SK-N-MC (cell line): ENCODE measurements at regions not wholly inside any gene's neighbourhood (a gene's known extent, or its start where the extent isn't known, plus 50 kb on each side); places are given as distances from the start of the nearest gene placed in this dataset.

Experiments used
- EZH2 ChIP-seq: fragments of 200-600 bp; sonication (generic); IDR thresholded peaks from one replicate; pipeline ENCODE4 v1.6.1; 2017; ENCODE audit warnings: antibody characterized with exemption
- POLR2AphosphoS5 ChIP-seq: IDR thresholded peaks from 2 replicates; pipeline ENCODE4 v1.6.1; 2012; ENCODE audit warnings: mild to moderate bottlenecking, low read depth, low read length, borderline replicate concordance

DNA sequence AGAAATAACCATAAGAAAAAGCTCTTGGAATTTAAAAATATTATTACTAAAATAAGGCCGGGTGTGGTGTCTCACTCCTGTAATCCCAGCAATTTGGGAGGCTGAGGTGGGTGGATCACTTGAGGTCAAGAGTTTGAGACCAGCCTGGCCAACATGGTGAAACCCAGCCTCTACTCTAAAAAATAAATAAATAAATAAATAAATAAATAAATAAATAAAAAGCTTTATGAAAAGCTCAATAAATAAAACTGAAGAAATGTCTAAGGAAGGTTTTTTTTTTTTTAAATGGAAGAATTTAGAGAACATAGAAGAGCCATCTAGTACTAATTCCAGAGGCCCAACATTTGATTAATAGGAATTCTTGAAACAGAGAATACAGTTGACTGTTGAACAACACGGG lies 249.1 kb upstream of the PROX1 start:
- TF ChIP-seq POLR2AphosphoS5 (no peak), EZH2 (no peak)
